Gastrocnemius medialis (tissue), 4 donors: ENCODE measurements at regions not wholly inside any gene's neighbourhood (a gene's known extent, or its start where the extent isn't known, plus 50 kb on each side); places are given as distances from the start of the nearest gene placed in this dataset.

Experiments
- POLR2A ChIP-seq, 2 donors: fragments of 450-650 bp; IDR thresholded peaks; one replicate each; pipeline ENCODE4 v1.6.1; 2017; ENCODE audit warnings: antibody characterized with exemption in 2 of 2, mild to moderate bottlenecking in 2 of 2, moderate library complexity in 2 of 2
- TF ChIP-seq, protein P1 (sequence below), 5 experiments: fragments of 450-650 bp in 3 of 5; fragments of 200-600 bp in 2 of 5; sonication (generic) in 2 of 5; IDR thresholded peaks in 4 of 5; conservative IDR thresholded peaks in 1 of 5; 1 replicate in 4 of 5; 2 replicates in 1 of 5; pipeline ENCODE4 v1.5.1; 2016 to 2019; ENCODE audit warnings: antibody characterized with exemption in 5 of 5, mild to moderate bottlenecking in 3 of 5, moderate library complexity in 3 of 5

DNA sequence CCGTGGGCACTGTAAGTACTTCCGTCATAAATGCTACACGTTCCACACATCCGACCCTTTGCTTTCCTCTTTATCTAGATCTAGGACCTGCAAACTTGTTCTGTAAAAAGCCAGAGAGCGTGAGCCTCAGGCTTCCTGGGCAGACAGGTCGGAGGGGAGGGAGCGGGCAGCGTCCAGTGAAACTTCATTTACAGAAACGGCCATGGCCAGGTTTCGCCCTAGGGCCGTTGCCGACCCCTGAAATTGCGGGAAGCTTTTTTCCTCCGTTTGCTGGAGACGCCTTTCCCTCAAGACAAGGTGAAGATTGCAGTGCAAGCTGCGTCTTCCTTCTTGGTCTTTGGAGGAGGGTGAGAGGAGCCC, 155.4 kb downstream of the DLL1 start:
- TF ChIP-seq, protein P1, sequence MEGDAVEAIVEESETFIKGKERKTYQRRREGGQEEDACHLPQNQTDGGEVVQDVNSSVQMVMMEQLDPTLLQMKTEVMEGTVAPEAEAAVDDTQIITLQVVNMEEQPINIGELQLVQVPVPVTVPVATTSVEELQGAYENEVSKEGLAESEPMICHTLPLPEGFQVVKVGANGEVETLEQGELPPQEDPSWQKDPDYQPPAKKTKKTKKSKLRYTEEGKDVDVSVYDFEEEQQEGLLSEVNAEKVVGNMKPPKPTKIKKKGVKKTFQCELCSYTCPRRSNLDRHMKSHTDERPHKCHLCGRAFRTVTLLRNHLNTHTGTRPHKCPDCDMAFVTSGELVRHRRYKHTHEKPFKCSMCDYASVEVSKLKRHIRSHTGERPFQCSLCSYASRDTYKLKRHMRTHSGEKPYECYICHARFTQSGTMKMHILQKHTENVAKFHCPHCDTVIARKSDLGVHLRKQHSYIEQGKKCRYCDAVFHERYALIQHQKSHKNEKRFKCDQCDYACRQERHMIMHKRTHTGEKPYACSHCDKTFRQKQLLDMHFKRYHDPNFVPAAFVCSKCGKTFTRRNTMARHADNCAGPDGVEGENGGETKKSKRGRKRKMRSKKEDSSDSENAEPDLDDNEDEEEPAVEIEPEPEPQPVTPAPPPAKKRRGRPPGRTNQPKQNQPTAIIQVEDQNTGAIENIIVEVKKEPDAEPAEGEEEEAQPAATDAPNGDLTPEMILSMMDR (IDR thresholded peaks at IDR 0.05 in 4 of 5, conservative IDR thresholded peaks at IDR 0.05 in 1 of 5): no peak
- no peak for TF ChIP-seq POLR2A (IDR thresholded peaks at IDR 0.05)
